Endothelial cell of umbilical vein (primary cell): ENCODE measurements at regions not wholly inside any gene's neighbourhood (a gene's known extent, or its start where the extent isn't known, plus 50 kb on each side); places are given as distances from the start of the nearest gene placed in this dataset.

Experiments used
- BruUV-seq: library from RNA; stranded (reverse); fragments of 400-500 nt; replicated peaks from 2 replicates; lab custom pipeline; 2021; lab: Mats Ljungman, UMichigan
- CTCF ChIA-PET: fragments of 300-600, 350-600 bp; sonication (Branson Sonifier 250); formaldehyde crosslinking; loops from one replicate; lab custom pipeline; 2021; ENCODE audit warnings: antibody characterized with exemption, inconsistent platforms; lab: Charles Lee
- POLR2A ChIA-PET: fragments of 300-600, 350-600 bp; sonication (Branson Sonifier 250); formaldehyde crosslinking; loops from one replicate; lab custom pipeline; 2021; ENCODE audit warnings: antibody characterized with exemption, inconsistent platforms; lab: Charles Lee
- DNase-seq: peaks from one replicate; pipeline ENCODE4 v3.0.0-alpha.2; 2011; ENCODE audit warnings: low read depth, low spot score
- FAIRE-seq: peaks from 2 replicates; lab custom pipeline; 2011; peaks lifted over from hg19 to GRCh38; lab: Jason Lieb, UNC
- H2AFZ ChIP-seq: 2 replicates; pipeline ENCODE4 v1.6.0; 2012; ENCODE audit warnings: low read depth, low read length, control low read depth, inconsistent platforms
- H3K27ac ChIP-seq: 2 replicates; pipeline ENCODE4 v1.5.1; 2011; ENCODE audit warnings: low read depth, mild to moderate bottlenecking, control low read depth, low read length, moderate library complexity; ENCODE audit not compliant: insufficient read depth
- H3K27me3 ChIP-seq, 2 experiments: 2 replicates each; pipeline versions ENCODE4 v1.6.0 to v1.6.1; 2011; ENCODE audit warnings: low read length in 2 of 2, mixed read lengths in 1 of 2; ENCODE audit not compliant: control insufficient read depth in 2 of 2, insufficient read depth in 2 of 2
- H3K36me3 ChIP-seq, 2 experiments: 2 replicates in 1 of 2; 3 replicates in 1 of 2; pipeline ENCODE4 v1.5.1; 2011; ENCODE audit warnings: low read length in 2 of 2, mild to moderate bottlenecking in 1 of 2, moderate library complexity in 1 of 2; ENCODE audit not compliant: control insufficient read depth in 2 of 2, insufficient read depth in 2 of 2; ENCODE audit errors: extremely low read depth in 1 of 2
- H3K4me1 ChIP-seq: 3 replicates; pipeline ENCODE4 v1.5.1; 2011; ENCODE audit warnings: mild to moderate bottlenecking, low read length; ENCODE audit not compliant: control insufficient read depth, insufficient read depth; ENCODE audit errors: extremely low read depth
- H3K4me2 ChIP-seq: 2 replicates; pipeline ENCODE4 v1.6.1; 2011; ENCODE audit warnings: low read length, control low read depth, mixed read lengths; ENCODE audit not compliant: insufficient read depth
- H3K4me3 ChIP-seq, 3 experiments: fragments of 200-600 bp in 1 of 3; sonication (generic), shearing (Covaris generic) in 1 of 3; replicated peaks in 1 of 3; 2 replicates each; pipeline ENCODE4 v1.5.1; 2011 to 2016; ENCODE audit warnings: control low read depth in 3 of 3, low read length in 3 of 3, mild to moderate bottlenecking in 2 of 3, inconsistent platforms in 1 of 3, low read depth in 1 of 3, moderate library complexity in 1 of 3; ENCODE audit not compliant: insufficient read depth in 1 of 3
- H3K79me2 ChIP-seq: 2 replicates; pipeline ENCODE4 v1.6.0; 2012; ENCODE audit warnings: low read length, inconsistent platforms; ENCODE audit not compliant: control insufficient read depth, insufficient read depth
- H3K9ac ChIP-seq: replicated peaks from 2 replicates; pipeline ENCODE3; 2011; ENCODE audit warnings: low read length, control low read depth; ENCODE audit not compliant: insufficient read depth; ENCODE audit errors: extremely low read depth
- H3K9me1 ChIP-seq: replicated peaks from 3 replicates; pipeline ENCODE4 v1.6.0; 2011; ENCODE audit warnings: mild to moderate bottlenecking, low read length; ENCODE audit not compliant: control insufficient read depth, insufficient read depth; ENCODE audit errors: extremely low read depth
- H3K9me3 ChIP-seq: replicated peaks from 2 replicates; pipeline ENCODE4 v1.5.1; 2012; ENCODE audit warnings: low read length, inconsistent platforms; ENCODE audit not compliant: control insufficient read depth, insufficient read depth
- H4K20me1 ChIP-seq: replicated peaks from 2 replicates; pipeline ENCODE3; 2011; ENCODE audit warnings: mild to moderate bottlenecking, low read length; ENCODE audit not compliant: control insufficient read depth, insufficient read depth; ENCODE audit errors: extremely low read depth
- CTCF ChIP-seq, 2 donors: IDR thresholded peaks; 1 replicate in 1 of 2; 2 replicates in 1 of 2; pipeline ENCODE4 v1.5.1; 2011; ENCODE audit warnings: low read length in 2 of 2, mild to moderate bottlenecking in 2 of 2, moderate library complexity in 2 of 2, control low read depth in 1 of 2, inconsistent platforms in 1 of 2, low read depth in 1 of 2; ENCODE audit not compliant: insufficient read depth in 1 of 2; ENCODE audit errors: extremely low read depth in 1 of 2
- EZH2 ChIP-seq: IDR thresholded peaks from 2 replicates; pipeline ENCODE4 v1.6.1; 2012; ENCODE audit warnings: borderline replicate concordance, low read depth, mild to moderate bottlenecking, moderate library complexity, low read length, inconsistent platforms; ENCODE audit not compliant: severe bottlenecking
- FOS ChIP-seq: IDR thresholded peaks from 2 replicates; pipeline ENCODE4 v1.6.1; 2011; ENCODE audit warnings: mild to moderate bottlenecking, low read length, moderate library complexity, borderline replicate concordance; ENCODE audit not compliant: insufficient read depth
- MAX ChIP-seq: IDR thresholded peaks from 2 replicates; pipeline ENCODE4 v1.6.1; 2011; ENCODE audit not compliant: insufficient read depth, insufficient read length
- MYC ChIP-seq: IDR thresholded peaks from one replicate; pipeline ENCODE4 v1.6.1; 2011; ENCODE audit warnings: mild to moderate bottlenecking, low read depth, low read length
- POLR2A ChIP-seq: IDR thresholded peaks from 2 replicates; pipeline ENCODE4 v1.6.1; 2012; ENCODE audit warnings: low read depth, mild to moderate bottlenecking, control low read depth, low read length
- POLR2AphosphoS5 ChIP-seq: IDR thresholded peaks from 2 replicates; pipeline ENCODE4 v1.6.1; 2012; ENCODE audit warnings: low read depth, mild to moderate bottlenecking, control low read depth, low read length, moderate library complexity; ENCODE audit not compliant: insufficient read depth
- dilution Hi-C: fragments of 300-500 bp; cut with MboI; formaldehyde crosslinking; loops from one replicate; pipeline ENCODE4 v1.15.0; 2019; ENCODE audit warnings: low sequenced_read_pairs; ENCODE audit not compliant: extremely low pct_ligation_motif_present
- intact Hi-C: fragments of 100-400 bp; cut with micrococcal nuclease; formaldehyde crosslinking; loops from one replicate; pipeline ENCODE4 v1.10.0; 2022

- H3K4me1 ChIP-seq = no peaks in the 10 kb centered on the region
- H3K4me2 ChIP-seq = no peak overlapping the region
- FAIRE-seq (no peak), DNase-seq (no peak)
- H3K4me3 ChIP-seq = no peak overlapping the region
- no peak overlapping the region for H3K27ac ChIP-seq
- dilution Hi-C loops (no loop called here), intact Hi-C loops (no loop called here)
- H2AFZ ChIP-seq = no peak overlapping the region
- H3K36me3 ChIP-seq = no peaks in the 10 kb centered on the region
- BruUV-seq = no TSS peak
- no peaks in the 10 kb centered on the region for H3K79me2 ChIP-seq
- peaks cover 2% of the 10 kb centered on the region for H3K9me3 ChIP-seq
- CTCF ChIA-PET = no interaction called here
- no peaks in the 10 kb centered on the region for H4K20me1 ChIP-seq
- POLR2A ChIA-PET = no interaction called here
- TF ChIP-seq EZH2 (no peak), POLR2A (no peak), FOS (no peak), POLR2AphosphoS5 (no peak), CTCF (IDR thresholded peaks at IDR 0.05; ENCODE audit: extremely low read depth in 1 of 2, insufficient read depth in 1 of 2, low read depth in 1 of 2, low read length in 2 of 2) (no peak), MYC (no peak), MAX (no peak)
- H3K27me3 ChIP-seq = no peaks in the 10 kb centered on the region
- no peak overlapping the region for H3K9ac ChIP-seq
- no peaks in the 10 kb centered on the region for H3K9me1 ChIP-seq
Observed at GRCh38 chr12:118870551-118870950, 110.8 kb upstream of the SRRM4 start.
